ENCODE measurements at regions not wholly inside any gene's neighbourhood (a gene's known extent, or its start where the extent isn't known, plus 50 kb on each side); places are given as distances from the start of the nearest gene placed in this dataset.

- TF ChIP-seq POLR2A (IDR thresholded peaks at IDR 0.05; ENCODE audit: extremely low read depth, insufficient read length) (no peak), CTCF (IDR thresholded peaks at IDR 0.05; ENCODE audit: low read depth, low read length) (no peak), MAX (IDR thresholded peaks at IDR 0.05; ENCODE audit: low read depth, low read length) (no peak)
Observed at GRCh38 chr4:151948351-151949016, 187.7 kb upstream of the GATB start.

All from NB4 (cell line).